ENCODE measurements at regions not wholly inside any gene's neighbourhood (a gene's known extent, or its start where the extent isn't known, plus 50 kb on each side); places are given as distances from the start of the nearest gene placed in this dataset.

DNA sequence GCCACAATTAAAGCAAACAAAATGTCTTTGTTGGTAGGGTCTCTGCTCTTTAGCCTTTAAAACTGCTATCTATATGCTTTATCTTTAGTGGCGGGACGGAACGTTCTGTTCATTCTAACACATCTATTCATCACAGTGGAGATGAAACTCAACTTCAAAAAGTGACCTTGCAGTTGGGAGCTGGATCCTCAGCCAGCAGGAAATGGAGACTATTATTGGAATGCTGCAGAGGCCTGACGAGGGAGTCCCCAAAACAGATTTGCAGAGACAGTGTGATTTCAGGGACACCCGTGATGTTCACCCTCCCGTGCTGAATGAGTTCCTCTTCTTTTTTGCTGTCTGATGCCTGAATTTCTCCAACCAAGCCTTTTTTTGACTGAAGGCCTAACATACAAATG is 306.0 kb upstream of the SHH start:
- TF ChIP-seq, protein P1, sequence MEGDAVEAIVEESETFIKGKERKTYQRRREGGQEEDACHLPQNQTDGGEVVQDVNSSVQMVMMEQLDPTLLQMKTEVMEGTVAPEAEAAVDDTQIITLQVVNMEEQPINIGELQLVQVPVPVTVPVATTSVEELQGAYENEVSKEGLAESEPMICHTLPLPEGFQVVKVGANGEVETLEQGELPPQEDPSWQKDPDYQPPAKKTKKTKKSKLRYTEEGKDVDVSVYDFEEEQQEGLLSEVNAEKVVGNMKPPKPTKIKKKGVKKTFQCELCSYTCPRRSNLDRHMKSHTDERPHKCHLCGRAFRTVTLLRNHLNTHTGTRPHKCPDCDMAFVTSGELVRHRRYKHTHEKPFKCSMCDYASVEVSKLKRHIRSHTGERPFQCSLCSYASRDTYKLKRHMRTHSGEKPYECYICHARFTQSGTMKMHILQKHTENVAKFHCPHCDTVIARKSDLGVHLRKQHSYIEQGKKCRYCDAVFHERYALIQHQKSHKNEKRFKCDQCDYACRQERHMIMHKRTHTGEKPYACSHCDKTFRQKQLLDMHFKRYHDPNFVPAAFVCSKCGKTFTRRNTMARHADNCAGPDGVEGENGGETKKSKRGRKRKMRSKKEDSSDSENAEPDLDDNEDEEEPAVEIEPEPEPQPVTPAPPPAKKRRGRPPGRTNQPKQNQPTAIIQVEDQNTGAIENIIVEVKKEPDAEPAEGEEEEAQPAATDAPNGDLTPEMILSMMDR (IDR thresholded peaks at IDR 0.05 in 4 of 5, conservative IDR thresholded peaks at IDR 0.05 in 1 of 5) = no peak
- TF ChIP-seq POLR2A (IDR thresholded peaks at IDR 0.05) = no peak

All from gastrocnemius medialis (tissue), 4 donors.